Putamen (tissue), 1 donor: ENCODE measurements at regions not wholly inside any gene's neighbourhood (a gene's known extent, or its start where the extent isn't known, plus 50 kb on each side); places are given as distances from the start of the nearest gene placed in this dataset.
A peak's percentile ranks its signal among the peaks of the same experiment; 100 is the strongest.
"Not testable (repeated sequence)": the region's sequence is repeated elsewhere in the genome, so short reads cannot be mapped to it uniquely, and the experiment has no call there.

Experiments used
- DNase-seq: peaks from one replicate; pipeline ENCODE4 v3.0.0-alpha.2; 2016; ENCODE audit warnings: low spot score

- DNase-seq = no peak
Measured at GRCh38 chr6:81562169-81562568, 190.3 kb downstream of the TENT5A start.

GRCh38 chr6:81561731-81562130 lies 190.8 kb downstream of the TENT5A start:
- DNase-seq = no peak

GRCh38 chr6:81561071-81561564 lies 191.4 kb downstream of the TENT5A start:
- no peak for DNase-seq

DNA sequence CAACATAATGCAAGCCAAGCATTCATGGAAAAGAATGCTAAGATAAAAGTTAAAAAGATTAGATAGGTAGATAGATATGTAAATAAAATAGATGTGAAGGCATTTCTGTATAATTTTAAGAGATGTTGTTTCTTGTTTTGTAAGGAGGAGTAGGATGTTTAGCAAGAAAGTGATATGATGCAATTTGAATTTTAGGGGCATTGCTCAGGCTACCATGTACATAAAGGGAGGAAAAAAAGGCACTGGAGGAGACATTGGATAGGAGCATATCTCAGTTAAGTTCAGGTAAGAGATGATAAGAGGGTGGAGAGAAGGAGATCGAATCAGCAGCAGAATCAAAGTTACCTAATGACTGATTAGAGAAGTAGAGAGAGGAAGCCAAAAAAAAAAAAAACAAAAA lies 194.7 kb downstream of the TENT5A start:
- no peak for DNase-seq

DNA sequence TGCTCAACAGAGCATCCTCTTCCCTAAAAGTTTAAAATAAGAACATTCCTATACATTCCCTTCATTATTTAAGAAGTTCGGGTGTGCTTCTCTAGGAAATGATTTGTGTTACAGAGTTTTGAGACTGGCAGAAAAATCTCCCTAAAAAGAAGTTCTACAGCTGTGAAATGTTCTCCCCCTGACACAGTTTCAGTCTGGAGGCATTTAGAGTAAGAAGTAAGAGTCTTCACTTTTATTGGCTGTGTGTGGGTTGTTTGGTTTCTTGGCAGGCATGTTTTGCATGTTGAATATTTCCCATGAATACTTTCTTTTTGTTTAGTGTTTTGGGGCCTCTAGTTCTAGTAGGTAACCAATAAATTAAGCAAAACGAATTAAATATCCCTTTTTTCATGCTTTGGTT lies 195.9 kb downstream of the TENT5A start:
- peak; percentile 2 for DNase-seq

GRCh38 chr6:81553216-81553615 lies 199.3 kb downstream of the TENT5A start:
- no peak for DNase-seq

DNA sequence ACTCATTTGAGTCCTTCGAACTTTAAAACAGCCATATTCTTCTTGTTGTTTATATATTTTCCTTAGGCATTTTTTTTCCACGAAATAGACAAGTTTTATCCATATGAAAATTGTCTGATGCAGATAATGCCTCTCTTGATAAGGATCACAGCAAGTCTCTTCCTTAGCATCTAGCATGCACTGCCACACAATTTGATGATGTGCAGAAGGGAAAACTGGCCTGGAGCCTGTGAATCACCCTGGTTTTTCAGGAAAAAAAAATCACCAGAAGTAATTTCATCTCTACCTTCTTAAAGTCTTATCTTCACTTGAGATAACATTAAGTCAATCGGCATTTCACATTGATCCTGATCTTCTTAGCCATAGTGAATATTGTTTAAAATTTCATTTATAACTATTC lies 199.8 kb downstream of the TENT5A start:
- no peak for DNase-seq

DNA sequence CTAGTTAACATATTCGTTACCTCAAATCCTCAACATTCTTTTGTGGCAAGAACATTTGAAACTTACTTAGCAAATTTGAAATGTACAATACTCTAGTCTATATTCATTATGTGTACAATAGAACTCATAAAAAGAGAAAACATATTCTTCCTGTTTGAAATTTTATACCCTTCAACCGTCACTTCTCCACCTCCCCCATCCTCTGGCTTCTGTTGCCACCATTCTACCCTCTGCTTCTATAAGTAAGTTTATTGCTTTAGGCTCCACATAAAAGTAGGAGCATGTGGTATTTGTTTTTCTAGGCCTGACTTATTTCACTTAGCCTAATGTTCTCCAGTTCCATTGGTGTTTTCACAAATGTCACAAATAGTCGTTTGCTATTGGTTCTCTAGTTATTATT lies 205.3 kb downstream of the TENT5A start:
- no peak for DNase-seq

DNA sequence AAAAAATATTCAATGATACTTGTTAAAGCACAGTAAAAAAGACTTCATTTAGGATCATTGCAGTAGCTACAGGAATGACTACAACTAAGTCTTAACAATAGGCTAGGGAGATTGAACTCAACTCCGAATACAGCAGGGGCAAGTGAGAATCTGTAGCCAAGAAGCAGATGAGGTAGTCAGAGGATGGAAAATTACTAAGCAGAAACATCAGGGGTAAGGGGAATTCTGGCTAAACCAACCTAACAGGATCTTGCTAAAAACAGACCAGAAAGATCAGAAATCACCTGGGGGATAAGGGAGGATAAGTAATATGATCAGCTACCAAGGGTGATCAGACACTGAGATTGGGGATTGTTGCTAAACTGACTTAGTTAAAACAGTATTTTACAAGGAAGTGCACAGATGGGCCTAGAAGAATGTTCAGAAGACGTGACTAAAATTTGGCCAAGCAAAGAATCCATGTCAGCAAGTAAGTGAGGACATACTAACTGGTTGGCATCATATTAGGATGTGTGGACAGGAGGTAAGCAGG lies 217.5 kb downstream of the TENT5A start:
- DNase-seq = no peak

DNA sequence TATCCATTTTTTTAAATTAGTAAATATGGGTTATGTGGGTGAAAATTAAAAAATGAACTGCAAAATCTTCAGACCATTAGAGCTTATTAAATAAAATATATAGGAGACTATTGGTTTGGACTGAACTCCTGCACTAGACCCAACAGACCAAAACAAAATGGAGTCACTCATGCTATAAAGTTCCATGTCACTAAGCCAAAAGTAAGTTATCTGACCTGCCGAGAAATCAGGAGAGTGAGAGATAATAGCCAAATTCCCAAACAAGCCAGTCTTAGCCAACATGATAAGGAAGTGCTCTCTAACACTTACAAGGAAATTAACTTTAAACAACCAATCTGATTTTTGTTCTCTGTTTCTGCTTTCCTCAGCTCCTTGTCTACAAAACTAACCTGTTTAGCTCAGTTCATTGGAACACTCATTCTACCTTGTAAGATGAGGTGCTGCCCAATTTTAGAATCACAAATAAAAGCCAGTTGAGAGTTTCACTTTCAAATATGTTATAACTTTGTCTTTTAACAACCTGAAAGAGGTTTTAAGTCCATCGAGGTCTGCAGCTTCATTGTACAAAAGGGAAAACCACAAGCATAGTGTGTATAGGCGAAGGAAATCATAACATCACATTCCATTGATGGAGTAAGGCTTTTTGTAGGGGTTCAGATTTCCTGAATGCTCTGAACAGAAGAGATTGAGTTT lies 220.5 kb downstream of the TENT5A start:
- DNase-seq = no peak

- no peak for DNase-seq
Measured at GRCh38 chr6:81517455-81517854, 235.0 kb downstream of the TENT5A start.

- no peak for DNase-seq
Measured at GRCh38 chr6:81515562-81516453, 236.7 kb downstream of the TENT5A start.

GRCh38 chr6:81514195-81514594 lies 238.3 kb downstream of the TENT5A start:
- DNase-seq = not testable (repeated sequence)

GRCh38 chr6:81511423-81511822 lies 241.1 kb downstream of the TENT5A start:
- no peak for DNase-seq

DNA sequence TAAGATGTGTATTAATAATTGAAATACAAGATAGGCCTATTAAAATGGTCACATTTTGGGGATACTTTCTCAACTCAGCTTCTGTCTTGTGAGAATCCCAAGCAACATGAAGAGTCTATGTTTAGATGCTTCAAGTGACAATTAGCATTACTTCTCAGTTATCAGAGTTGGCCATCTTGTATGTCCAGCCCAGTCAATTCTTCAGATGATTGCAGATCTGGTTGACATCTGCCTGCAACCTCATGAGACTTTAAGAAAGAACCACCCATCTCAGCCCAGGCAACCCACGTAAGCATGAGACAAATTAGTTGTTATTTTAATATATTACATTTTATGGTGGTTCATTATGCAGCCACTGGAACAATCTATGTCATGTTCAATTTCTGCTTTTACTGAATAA lies 256.5 kb downstream of the TENT5A start:
- no peak for DNase-seq

DNA sequence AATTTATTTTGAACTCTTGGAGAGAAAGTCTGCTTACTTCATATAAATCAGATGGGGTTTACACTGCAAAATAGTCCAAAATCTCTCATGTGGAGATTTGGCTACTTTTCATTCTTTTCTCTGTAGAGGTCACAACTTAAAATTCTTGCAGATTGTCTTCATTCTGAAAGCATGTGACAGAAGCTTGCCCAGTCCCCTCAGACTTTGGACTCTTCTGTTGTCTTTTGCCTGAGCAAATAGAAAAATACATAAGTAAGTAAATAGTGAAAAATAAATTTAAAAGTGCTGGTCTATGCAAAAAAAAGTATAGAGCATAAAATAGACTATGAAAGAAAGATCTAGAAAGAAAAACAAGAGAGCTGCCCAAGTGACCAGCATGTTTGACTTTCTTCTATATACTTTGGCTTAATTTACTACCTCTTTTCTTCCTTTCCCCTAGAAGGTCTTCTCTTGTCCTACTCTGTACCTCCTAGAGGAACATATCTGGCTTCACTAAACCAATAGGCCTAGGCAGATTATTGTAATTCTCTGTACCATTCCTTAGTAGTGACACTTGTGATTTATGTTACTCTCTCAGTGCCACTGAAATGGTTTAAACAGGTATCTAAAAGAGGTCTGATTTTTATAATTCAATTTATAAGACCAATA lies 260.9 kb downstream of the TENT5A start:
- DNase-seq = no peak

DNA sequence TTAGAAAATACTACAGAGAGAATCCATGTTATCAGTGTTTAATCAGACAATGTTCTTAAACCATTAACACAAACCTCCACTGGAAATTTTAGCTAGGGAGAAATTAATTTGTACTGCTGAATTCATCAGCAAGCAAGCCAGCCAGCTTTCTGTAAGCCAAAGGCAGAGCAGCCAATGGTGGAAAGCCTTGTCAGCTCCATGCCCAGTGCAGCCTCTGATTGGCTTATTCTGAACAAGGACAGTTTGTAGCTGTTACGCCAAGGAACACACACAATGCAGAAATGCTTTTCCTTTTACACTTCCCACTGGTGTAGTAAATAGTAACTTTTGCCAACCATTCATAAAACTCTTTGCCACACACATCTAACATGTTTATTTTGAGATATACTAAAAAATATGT lies 265.0 kb downstream of the TENT5A start:
- peak; percentile 78 for DNase-seq

DNA sequence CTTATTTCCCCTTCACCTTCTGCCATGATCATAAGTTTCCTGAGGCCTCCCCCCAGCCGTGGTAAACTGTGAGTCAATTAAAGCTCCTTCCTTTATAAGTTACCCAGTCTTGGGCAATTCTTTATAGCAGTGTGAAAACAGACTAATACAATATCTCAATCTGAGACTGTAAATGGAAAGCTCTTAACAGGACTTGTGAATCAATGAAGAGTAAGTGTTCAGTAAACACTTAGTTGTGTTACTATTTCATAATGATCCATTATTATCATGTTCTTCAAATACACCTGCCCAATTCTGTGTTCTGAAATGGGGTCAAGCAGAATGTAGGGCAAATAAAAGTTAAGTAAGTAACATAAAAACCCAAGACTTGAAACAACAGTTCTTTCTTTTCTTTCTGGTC lies 266.2 kb downstream of the TENT5A start:
- DNase-seq = no peak

- DNase-seq = peak; percentile 14
Measured at GRCh38 chr6:81485395-81485794, 267.1 kb downstream of the TENT5A start.

DNA sequence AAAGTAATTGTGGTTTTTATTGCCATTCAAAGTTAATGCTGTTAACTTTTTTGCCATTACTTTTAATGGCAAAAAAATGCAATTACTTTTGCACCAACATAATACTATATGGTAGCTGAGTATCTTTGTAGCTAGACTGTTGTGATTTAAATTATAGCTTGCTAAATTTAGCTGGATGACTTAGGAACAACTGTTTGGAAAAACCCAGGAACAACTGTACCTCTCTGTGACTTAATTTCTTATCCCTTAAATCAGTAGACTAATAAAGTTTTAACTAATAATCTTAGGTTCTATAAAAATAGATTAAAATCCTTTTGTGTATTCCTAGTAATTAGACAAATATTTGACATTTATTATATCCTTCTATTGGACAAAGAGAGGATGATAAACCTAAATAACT lies 268.2 kb downstream of the TENT5A start:
- DNase-seq = no peak

GRCh38 chr6:81480139-81480538 lies 272.3 kb downstream of the TENT5A start:
- no peak for DNase-seq

GRCh38 chr6:81476881-81477280 lies 275.6 kb downstream of the TENT5A start:
- DNase-seq = no peak

GRCh38 chr6:81475646-81476045 lies 276.8 kb downstream of the TENT5A start:
- no peak for DNase-seq
